GM18526 (cell line): ENCODE measurements at regions not wholly inside any gene's neighbourhood (a gene's known extent, or its start where the extent isn't known, plus 50 kb on each side); places are given as distances from the start of the nearest gene placed in this dataset.
A peak's percentile ranks its signal among the peaks of the same experiment; 100 is the strongest.

Experiments used
- POLR2A ChIP-seq: IDR thresholded peaks from 3 replicates; pipeline ENCODE4 v1.6.1; 2011; ENCODE audit not compliant: insufficient read length; ENCODE audit errors: extremely low read depth

DNA sequence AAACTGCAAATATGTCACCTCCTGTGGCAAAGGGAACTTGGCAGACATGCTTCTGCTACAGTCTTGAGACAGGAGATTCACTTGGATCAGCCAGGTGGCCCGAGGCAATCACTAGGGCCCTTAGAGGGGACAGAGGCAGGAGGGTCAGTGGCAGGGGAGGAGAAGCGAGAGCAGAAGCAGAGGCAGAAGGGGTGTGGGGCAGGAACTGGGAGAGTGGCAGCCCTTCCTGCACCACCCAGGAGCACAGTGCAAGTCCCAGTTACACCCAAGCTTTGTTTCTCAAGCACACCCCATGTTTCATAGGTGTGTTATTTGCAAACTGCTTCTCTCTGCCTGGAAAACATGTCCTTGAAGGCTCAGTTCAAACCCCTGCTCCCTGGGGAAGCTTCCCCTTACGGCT is 309.7 kb upstream of the MYT1L start:
- no peak for TF ChIP-seq POLR2A

DNA sequence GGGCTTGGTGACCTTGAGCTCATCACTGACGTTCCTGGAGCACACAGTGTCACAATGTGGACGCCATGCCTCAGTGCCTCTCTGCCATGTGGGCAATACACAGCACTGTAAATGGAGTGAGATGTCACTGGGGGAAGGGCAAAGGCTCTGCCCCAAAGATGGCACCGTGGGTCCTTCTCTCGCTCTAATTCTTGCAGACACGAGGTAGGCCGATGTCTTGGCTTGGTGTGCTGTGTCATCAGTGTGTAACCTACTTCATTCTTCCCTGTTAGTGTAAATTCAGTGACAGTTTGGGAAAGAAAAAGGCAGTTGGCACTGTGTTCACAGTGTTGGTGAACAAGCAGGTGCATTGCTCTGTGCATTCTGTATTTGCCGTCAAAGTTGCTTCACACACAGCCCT is 309.3 kb upstream of the MYT1L start:
- TF ChIP-seq POLR2A = no peak

DNA sequence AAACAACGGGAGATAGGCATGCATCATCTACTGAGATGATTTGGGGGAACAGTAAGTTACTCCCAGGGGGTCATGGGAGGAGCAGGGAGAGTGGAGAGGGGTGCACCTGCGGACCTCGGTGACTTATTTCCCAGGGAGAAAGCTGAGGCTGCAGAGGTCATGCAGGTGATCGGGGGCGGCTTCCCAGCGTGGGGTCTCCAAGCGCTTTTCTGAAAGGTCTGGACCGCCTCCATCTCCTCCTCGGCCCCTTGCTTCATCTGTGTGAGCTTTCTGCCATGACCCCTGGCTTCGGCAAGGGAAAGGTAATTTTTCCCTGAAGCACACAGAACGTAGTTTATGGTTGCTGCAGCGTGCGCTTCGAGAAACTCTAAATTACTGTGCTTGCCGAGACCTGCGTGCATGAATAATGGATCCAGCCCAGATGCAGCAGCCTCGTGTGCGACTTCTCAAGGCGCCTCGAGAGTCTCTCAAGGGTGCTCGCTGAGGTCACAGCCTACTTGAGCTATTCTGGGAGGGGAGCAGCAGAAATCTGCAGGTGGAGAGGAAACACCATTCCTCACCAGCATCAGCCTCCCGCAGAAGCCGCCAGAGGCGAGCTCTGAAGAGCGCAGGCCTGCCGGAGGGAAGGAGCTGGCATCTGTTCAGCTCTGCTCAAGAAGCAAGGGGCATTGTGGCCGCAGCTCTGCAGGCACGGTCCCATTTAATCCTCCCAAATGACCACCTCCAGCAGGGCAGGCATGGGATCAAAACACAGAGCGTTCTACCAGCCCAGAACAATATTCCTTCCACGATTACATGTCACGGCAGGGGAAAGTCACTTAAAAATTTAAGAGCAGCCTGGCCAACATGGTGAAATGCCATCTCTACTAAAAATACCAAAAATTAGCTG is 308.4 kb upstream of the MYT1L start:
- no peak for TF ChIP-seq POLR2A

DNA sequence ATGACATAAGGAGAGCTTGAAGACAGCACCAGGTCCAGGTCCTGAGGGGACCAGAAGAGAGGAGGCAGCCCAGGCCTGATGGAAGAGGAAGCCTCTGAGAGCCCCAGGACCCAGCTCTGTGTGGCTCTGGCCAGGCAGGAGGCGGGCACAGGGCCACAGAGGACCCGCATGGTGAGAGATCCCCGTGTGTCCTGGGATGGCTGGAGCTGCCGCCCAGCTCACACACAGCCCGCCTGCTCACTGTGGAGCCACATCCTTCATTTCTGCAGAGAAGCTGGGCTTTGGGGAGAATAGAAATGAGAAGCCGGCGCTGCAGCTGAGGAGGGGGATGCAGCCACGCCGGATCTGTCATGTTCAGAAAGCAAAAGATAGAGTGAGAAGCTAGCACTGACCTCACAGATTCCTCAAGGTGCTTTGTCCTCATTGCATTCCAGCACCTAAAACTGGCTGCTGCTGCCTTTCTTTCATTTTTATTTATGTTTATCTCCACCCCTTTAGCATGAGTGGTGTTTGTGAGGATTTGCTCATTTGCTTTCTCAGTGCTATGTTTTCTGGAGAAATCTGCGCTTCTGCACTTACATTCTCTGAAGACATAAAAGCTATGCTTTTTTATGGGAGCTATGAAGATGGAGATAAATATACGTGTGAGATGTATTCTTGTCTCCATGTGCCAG is 307.6 kb upstream of the MYT1L start:
- TF ChIP-seq POLR2A = no peak

DNA sequence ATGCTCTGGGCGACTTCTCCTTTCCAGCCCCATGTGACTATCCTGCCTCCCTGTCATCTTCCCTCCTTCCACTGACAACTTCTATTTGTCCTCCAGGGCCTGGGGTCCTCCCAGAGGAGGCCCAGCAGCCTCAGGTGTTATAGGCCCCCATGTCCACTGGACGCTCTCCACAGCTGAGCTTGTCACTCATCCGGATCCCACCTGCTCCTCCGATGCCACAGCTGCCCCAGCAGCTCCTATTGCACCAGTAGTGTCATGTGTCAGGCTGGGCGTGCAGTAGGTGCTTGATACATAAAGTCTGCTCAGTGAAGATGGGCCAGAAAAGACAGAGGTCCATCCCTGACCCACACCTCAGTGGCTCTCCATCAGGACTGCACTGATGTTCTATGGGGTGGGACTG is 305.7 kb upstream of the MYT1L start:
- no peak for TF ChIP-seq POLR2A

DNA sequence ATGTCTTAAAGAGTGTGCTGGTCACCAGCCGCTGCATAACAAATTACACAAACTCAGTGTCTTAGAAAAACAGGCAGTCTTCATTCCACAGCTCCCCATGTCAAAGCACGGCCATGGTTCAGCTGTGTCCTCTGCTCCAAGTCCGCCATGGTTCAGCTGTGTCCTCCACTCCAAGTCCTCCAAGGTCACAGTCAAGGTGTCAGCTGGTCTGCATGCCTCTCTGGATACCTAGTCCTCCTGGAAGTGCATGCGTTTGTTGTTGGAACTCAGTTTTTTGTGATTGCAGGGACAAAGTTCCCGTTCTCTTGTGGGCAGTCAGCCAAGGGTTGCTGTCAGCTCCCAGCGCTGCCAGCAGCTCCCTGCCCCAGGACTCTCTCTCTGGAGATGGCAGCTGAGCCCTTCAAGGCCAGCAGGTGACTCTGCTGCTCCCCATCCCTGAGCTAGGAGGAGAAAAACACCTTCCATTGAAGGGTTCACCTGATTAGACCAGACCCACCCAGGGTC is 304.0 kb upstream of the MYT1L start:
- TF ChIP-seq POLR2A = no peak

DNA sequence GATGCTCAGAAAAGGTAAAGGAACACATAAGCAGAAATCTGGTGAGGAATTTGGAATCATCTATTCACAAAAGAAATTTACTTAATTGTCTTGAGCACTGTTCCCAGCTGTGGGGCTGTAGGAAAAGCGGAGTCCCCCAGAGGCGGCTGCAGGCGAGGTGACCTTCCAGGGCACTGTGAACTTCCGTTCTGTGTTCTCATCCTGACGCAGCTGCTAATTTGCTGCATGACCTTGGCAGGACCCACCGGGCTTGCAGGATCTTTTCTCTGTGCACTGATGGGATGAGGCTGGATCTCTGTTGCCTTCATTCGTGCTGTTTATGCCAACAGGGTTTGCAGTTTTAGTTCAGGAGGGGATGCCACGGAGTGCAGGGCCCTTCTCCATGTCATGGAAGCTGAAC is 301.9 kb upstream of the MYT1L start:
- TF ChIP-seq POLR2A = no peak

DNA sequence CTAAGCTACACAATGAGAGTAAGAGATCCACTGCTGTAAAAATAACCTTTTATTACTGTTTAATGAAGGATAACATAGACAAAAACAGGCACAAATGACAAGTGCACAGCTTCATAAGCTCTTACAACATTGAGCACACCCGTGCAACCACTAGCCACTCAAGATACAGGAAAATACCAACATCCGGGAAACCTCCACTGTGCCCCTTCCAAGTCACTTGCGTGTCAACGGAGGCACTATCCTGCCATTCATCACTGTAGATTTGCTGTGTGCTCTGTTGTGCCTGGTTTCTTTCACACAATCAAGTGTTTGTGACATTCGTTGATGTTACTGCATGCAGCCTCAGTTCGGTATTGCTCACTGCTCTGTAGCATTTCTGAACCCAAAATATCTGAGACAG is 292.9 kb upstream of the MYT1L start:
- TF ChIP-seq POLR2A = no peak

DNA sequence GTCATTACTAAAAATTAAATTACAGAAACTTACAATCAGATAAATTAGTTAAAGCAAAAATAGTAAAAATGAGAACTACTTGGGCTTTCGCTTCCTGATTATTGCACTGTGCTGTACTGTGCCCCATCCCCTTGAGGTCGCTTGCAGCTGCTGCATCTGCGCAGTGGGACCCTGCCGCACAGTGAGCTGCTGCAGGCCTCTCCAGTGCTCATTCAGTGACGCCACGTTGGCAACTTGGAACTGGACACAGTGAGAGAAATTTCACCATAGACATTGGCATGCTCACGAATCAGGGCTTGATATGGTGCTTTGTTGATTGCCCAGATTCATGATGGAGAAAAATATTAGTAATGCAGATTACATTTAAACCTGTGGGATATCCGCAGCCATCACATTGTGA is 290.8 kb upstream of the MYT1L start:
- no peak for TF ChIP-seq POLR2A

DNA sequence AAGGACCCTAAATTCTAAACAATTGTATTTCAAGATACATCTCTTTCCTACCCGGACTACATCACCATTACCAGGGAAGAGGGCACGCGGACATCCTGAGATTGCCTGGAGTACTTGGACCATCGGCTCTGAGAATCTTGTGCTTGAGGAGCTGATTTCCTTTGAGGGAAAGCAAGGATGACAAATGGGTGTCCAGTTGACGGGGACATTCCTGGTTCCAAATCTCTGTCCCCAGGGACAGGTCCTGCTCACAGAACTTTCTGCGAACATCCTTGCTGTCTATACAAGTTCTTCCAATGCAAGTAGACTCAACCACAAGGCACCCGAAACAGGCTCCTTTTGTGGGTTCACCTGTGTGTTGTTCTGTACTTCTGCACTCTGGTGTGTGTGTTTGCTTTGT is 289.5 kb upstream of the MYT1L start:
- TF ChIP-seq POLR2A = no peak

DNA sequence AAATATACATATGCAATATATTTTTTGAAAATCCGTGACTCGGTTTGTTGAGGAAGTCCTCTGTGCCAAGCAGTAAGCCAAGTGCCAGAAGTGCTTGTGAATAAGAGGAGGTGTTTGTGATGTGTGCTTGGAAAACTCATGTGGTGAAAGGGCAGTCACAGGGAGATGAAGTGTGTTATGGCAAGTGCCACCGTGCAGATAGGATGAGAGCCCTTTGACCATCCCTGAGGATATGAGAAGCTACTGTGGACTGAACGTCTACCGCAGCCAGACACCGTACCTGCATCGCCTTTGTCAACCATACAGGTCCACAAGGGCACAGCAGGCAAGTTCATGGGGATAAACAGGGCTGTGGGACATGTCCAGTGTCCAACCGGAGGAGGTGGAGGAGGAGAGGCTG is 288.9 kb upstream of the MYT1L start:
- no peak for TF ChIP-seq POLR2A

DNA sequence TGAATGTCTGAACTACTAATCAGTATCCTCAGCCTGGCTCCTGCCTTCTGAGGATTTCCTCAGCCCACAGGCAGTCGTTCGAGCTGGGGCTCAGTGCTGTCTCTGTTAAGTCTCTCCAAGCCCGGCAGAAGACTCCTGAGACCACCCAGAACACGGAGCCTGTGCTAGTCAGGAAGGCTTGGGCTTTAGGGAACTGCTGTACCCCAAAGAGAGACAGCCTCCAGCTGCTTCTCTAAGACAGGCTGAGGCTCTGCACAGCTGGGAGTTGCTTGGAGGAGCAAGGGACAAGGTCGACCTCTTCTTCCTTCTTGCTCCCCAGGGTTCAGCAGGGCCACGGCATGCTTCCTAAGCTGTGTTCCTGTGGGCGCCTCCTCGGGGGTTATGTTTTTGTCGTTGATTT is 283.4 kb upstream of the MYT1L start:
- TF ChIP-seq POLR2A = no peak

DNA sequence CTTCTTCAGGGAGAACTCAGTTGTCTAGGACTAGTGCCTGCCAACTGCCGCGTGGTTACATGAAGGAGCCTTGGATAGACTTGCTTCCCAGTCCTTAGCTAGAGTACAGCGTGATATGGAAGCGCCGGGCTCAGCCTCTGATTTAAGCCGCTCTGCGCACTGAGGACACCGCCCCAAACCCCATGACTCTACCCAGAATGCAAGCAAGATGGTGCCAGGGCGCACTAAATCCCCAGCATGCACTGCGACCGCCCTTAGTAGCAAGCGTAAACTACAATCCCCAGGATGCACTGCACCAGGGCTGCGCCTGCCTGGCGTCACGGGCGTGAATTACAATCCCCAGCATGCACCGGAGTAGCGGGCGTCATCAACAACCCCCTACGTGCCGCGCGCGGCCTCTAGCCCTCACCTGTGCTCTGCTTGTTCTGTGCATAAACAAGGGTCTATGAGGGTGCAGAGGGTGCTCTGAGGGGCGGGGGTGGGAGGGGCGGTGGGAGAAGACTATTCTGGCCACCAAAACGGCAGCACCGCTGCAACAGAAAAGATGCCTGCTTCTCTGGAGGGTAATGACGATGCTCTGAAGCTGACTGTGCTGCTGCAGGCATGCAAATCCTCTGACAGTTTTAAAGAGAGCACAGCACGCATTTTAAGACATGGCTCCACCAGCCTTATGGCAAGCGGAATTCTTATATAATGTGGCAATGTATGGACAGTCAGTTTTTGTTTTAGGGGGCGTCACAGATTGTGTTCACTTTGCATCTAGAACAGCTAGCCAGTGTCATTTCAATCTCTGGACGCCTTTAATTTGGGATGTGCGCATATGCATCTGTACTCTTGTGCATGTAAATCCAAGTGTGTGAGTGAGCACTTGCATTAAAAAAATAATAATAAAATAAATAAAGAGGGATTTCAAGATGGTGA is 282.5 kb upstream of the MYT1L start:
- peak; percentile 40 for TF ChIP-seq POLR2A

DNA sequence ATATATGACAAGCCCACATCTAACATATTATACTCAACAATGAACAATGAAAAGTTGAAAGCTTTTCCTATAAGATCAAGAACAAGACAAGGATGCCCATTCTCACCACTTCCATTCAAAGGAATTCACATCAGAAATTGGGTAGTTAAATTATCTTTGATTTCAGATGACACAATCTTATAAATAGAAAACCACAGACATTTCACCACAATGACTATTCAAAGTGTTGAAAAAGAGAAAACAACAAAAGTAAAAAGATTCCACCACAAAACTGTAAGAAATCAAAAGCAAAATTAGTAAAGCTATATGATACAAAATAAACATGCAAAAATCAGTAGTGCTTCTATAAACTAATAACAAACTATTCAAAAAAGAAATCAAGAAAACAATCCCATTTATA is 279.7 kb upstream of the MYT1L start:
- TF ChIP-seq POLR2A = no peak

DNA sequence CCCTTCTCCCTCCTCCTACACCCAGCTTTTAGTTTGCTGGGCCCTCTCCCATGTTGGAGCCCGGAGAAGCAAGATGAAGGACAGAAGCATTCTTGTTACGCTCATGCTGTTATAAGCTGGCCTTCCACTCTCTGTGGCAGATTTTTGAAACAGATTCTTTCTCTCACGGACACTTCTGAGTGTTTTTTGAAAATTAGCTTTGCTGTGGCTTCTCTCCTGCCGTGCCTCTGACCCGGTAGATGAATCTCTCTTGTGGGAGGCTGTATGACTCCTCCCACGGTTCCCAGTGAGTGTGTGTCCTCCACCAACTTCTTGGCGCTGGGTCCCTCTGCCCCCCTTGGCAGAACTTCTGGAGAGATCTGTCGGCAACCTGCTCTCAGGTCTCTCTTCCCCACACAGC is 269.3 kb upstream of the MYT1L start:
- TF ChIP-seq POLR2A = no peak

DNA sequence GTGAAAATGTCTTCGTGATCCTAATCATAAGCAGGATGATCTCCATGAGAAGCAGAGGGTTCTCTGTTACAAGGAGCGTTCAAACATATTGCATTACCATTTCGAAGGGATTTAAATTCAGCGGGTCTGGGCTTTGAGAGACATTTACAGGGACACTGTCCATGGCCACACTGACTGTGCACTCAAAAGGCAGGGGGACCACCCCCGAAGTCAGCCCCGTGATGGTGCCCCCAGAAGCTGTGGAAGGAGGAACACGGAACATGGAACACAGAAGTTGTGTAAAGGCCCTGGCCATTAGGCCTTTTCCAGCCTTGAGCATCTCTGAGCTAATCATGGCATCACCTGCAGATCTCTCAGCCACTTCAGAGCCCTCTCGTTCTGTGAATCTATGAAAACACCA is 268.4 kb upstream of the MYT1L start:
- no peak for TF ChIP-seq POLR2A

DNA sequence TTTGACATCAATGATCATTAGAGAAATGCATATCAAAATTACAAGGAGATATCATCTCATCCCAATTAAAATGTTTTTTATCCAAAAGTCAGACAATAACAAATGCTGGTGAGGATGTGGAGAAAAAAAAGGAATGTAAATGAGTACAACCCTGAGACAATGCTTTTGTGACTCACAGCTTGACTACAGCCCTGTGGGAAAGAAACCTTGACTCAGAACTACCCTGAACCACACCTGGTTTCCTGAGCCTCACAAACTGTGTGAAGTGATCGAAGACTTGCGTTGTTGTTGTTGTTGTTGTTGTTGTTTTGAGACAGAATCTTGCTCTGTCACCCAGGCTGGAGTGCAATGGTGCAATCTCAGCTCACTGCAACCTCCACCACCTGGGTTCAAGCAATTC is 266.6 kb upstream of the MYT1L start:
- TF ChIP-seq POLR2A = no peak
